ENCODE measurements at regions not wholly inside any gene's neighbourhood (a gene's known extent, or its start where the extent isn't known, plus 50 kb on each side); places are given as distances from the start of the nearest gene placed in this dataset.
"Not testable (repeated sequence)": the region's sequence is repeated elsewhere in the genome, so short reads cannot be mapped to it uniquely, and the experiment has no call there.

- Histone ChIP-seq H3K4me1 (ENCODE audit: insufficient read depth) (no peaks in the 10 kb centered on the region), H3K27ac (ENCODE audit: low read depth) (no peak overlapping the region), H3K4me3 (ENCODE audit: low read depth, low read length) (no peak overlapping the region), H3K36me3 (ENCODE audit: insufficient read depth) (no peaks in the 10 kb centered on the region)
- no peak for DNase-seq (ENCODE audit: extremely low spot score)
- 95% methylated on average over 1 of the region's 1 CpG for WGBS
Measured at GRCh38 chr1:182331387-182331786, 60.2 kb downstream of the GLUL start.

- H3K4me1 ChIP-seq (ENCODE audit: insufficient read depth), result no peaks in the 10 kb centered on the region
- no peak overlapping the region for H3K27ac ChIP-seq (ENCODE audit: low read depth)
- no peak for DNase-seq (ENCODE audit: extremely low spot score)
- H3K36me3 ChIP-seq (ENCODE audit: insufficient read depth), result no peaks in the 10 kb centered on the region
- no peak overlapping the region for H3K4me3 ChIP-seq (ENCODE audit: low read depth, low read length)
Measured at GRCh38 chr1:182330303-182330702, 61.3 kb downstream of the GLUL start.

- no peaks in the 10 kb centered on the region for H3K36me3 ChIP-seq (ENCODE audit: insufficient read depth)
- WGBS, result 46% methylated on average over 2 of the region's 2 CpGs
Measured at GRCh38 chr1:182329471-182329870, 62.1 kb downstream of the GLUL start.

GRCh38 chr1:182328591-182328990 is 63.0 kb downstream of the GLUL start:
- DNase-seq (ENCODE audit: extremely low spot score), result no peak

More at GRCh38 chr1:182329471-182329870, 62.1 kb downstream of the GLUL start:
- DNase-seq (ENCODE audit: extremely low spot score), result no peak
- no peaks in the 10 kb centered on the region for H3K4me1 ChIP-seq (ENCODE audit: insufficient read depth)
- no peak overlapping the region for H3K4me3 ChIP-seq (ENCODE audit: low read depth, low read length)
- no peak overlapping the region for H3K27ac ChIP-seq (ENCODE audit: low read depth)

GRCh38 chr1:182325339-182325738 is 66.3 kb downstream of the GLUL start:
- 83% methylated on average over 2 of the region's 2 CpGs for whole genome bisulfite sequencing
- no peak for DNase-seq (ENCODE audit: extremely low spot score)
- no peaks in the 10 kb centered on the region for H3K36me3 ChIP-seq (ENCODE audit: insufficient read depth)
- no peak overlapping the region for H3K27ac ChIP-seq (ENCODE audit: low read depth)
- no peak overlapping the region for H3K4me3 ChIP-seq (ENCODE audit: low read depth, low read length)
- no peaks in the 10 kb centered on the region for H3K4me1 ChIP-seq (ENCODE audit: insufficient read depth)

More at GRCh38 chr1:182328591-182328990, 63.0 kb downstream of the GLUL start:
- Histone ChIP-seq H3K4me1 (ENCODE audit: insufficient read depth) (no peaks in the 10 kb centered on the region), H3K36me3 (ENCODE audit: insufficient read depth) (no peaks in the 10 kb centered on the region), H3K4me3 (ENCODE audit: low read depth, low read length) (no peak overlapping the region), H3K27ac (ENCODE audit: low read depth) (no peak overlapping the region)
- WGBS, result 97% methylated on average over 16 of the region's 16 CpGs

GRCh38 chr1:182321532-182321931 is 70.1 kb downstream of the GLUL start:
- H3K4me3 ChIP-seq (ENCODE audit: low read depth, low read length); H3K36me3 ChIP-seq (ENCODE audit: insufficient read depth); H3K4me1 ChIP-seq (ENCODE audit: insufficient read depth); DNase-seq (ENCODE audit: extremely low spot score); H3K27ac ChIP-seq (ENCODE audit: low read depth): not testable (repeated sequence)
- WGBS, result 86% methylated on average over 6 of the region's 6 CpGs

GRCh38 chr1:182317611-182318161 is 73.9 kb downstream of the GLUL start:
- no peaks in the 10 kb centered on the region for H3K36me3 ChIP-seq (ENCODE audit: insufficient read depth)
- H3K4me3 ChIP-seq (ENCODE audit: low read depth, low read length), result no peak overlapping the region
- no peaks in the 10 kb centered on the region for H3K4me1 ChIP-seq (ENCODE audit: insufficient read depth)
- no peak overlapping the region for H3K27ac ChIP-seq (ENCODE audit: low read depth)
- DNase-seq (ENCODE audit: extremely low spot score), result no peak
- WGBS, result 68% methylated on average over 1 of the region's 1 CpG

GRCh38 chr1:182316454-182316853 is 75.1 kb downstream of the GLUL start:
- not testable (repeated sequence) for H3K4me1 ChIP-seq (ENCODE audit: insufficient read depth); H3K27ac ChIP-seq (ENCODE audit: low read depth); H3K4me3 ChIP-seq (ENCODE audit: low read depth, low read length); DNase-seq (ENCODE audit: extremely low spot score); H3K36me3 ChIP-seq (ENCODE audit: insufficient read depth)
- 82% methylated on average over 3 of the region's 3 CpGs for WGBS

- no peaks in the 10 kb centered on the region for H3K4me1 ChIP-seq (ENCODE audit: insufficient read depth)
- H3K4me3 ChIP-seq (ENCODE audit: low read depth, low read length), result no peak overlapping the region
- DNase-seq (ENCODE audit: extremely low spot score), result no peak
- WGBS, result 39% methylated on average over 5 of the region's 5 CpGs
- no peaks in the 10 kb centered on the region for H3K36me3 ChIP-seq (ENCODE audit: insufficient read depth)
- H3K27ac ChIP-seq (ENCODE audit: low read depth), result no peak overlapping the region
Measured at GRCh38 chr1:182315167-182315556, 76.4 kb downstream of the GLUL start.

- Histone ChIP-seq H3K4me3 (ENCODE audit: low read depth, low read length) (no peak overlapping the region), H3K4me1 (ENCODE audit: insufficient read depth) (no peaks in the 10 kb centered on the region), H3K36me3 (ENCODE audit: insufficient read depth) (no peaks in the 10 kb centered on the region), H3K27ac (ENCODE audit: low read depth) (no peak overlapping the region)
- no peak for DNase-seq (ENCODE audit: extremely low spot score)
- WGBS, result 77% methylated on average over 10 of the region's 10 CpGs
Measured at GRCh38 chr1:182309631-182310351, 81.8 kb downstream of the GLUL start.

- no peak for DNase-seq (ENCODE audit: extremely low spot score)
- Histone ChIP-seq H3K36me3 (ENCODE audit: insufficient read depth) (no peaks in the 10 kb centered on the region), H3K4me3 (ENCODE audit: low read depth, low read length) (no peak overlapping the region), H3K4me1 (ENCODE audit: insufficient read depth) (no peaks in the 10 kb centered on the region), H3K27ac (ENCODE audit: low read depth) (no peak overlapping the region)
Measured at GRCh38 chr1:182308826-182309225, 82.8 kb downstream of the GLUL start.

GRCh38 chr1:182307486-182307885 is 84.1 kb downstream of the GLUL start:
- H3K4me1 ChIP-seq (ENCODE audit: insufficient read depth); H3K27ac ChIP-seq (ENCODE audit: low read depth); DNase-seq (ENCODE audit: extremely low spot score); H3K36me3 ChIP-seq (ENCODE audit: insufficient read depth); H3K4me3 ChIP-seq (ENCODE audit: low read depth, low read length): not testable (repeated sequence)
- WGBS, result 98% methylated on average over 8 of the region's 8 CpGs

GRCh38 chr1:182305861-182306260 is 85.7 kb downstream of the GLUL start:
- no peak for DNase-seq (ENCODE audit: extremely low spot score)
- Histone ChIP-seq H3K27ac (ENCODE audit: low read depth) (no peak overlapping the region), H3K4me3 (ENCODE audit: low read depth, low read length) (no peak overlapping the region), H3K36me3 (ENCODE audit: insufficient read depth) (no peaks in the 10 kb centered on the region), H3K4me1 (ENCODE audit: insufficient read depth) (no peaks in the 10 kb centered on the region)

- Histone ChIP-seq H3K27ac (ENCODE audit: low read depth) (no peak overlapping the region), H3K36me3 (ENCODE audit: insufficient read depth) (no peaks in the 10 kb centered on the region), H3K4me3 (ENCODE audit: low read depth, low read length) (no peak overlapping the region), H3K4me1 (ENCODE audit: insufficient read depth) (no peaks in the 10 kb centered on the region)
- no peak for DNase-seq (ENCODE audit: extremely low spot score)
Measured at GRCh38 chr1:182304627-182305026, 87.0 kb downstream of the GLUL start.

GRCh38 chr1:182304218-182304617 is 87.4 kb downstream of the GLUL start:
- Histone ChIP-seq H3K4me1 (ENCODE audit: insufficient read depth) (no peaks in the 10 kb centered on the region), H3K36me3 (ENCODE audit: insufficient read depth) (no peaks in the 10 kb centered on the region), H3K4me3 (ENCODE audit: low read depth, low read length) (no peak overlapping the region), H3K27ac (ENCODE audit: low read depth) (no peak overlapping the region)
- WGBS, result 76% methylated on average over 3 of the region's 3 CpGs
- no peak for DNase-seq (ENCODE audit: extremely low spot score)

Measured in urinary bladder (tissue), 3 donors.